ENCODE measurements at regions not wholly inside any gene's neighbourhood (a gene's known extent, or its start where the extent isn't known, plus 50 kb on each side); places are given as distances from the start of the nearest gene placed in this dataset.

DNA sequence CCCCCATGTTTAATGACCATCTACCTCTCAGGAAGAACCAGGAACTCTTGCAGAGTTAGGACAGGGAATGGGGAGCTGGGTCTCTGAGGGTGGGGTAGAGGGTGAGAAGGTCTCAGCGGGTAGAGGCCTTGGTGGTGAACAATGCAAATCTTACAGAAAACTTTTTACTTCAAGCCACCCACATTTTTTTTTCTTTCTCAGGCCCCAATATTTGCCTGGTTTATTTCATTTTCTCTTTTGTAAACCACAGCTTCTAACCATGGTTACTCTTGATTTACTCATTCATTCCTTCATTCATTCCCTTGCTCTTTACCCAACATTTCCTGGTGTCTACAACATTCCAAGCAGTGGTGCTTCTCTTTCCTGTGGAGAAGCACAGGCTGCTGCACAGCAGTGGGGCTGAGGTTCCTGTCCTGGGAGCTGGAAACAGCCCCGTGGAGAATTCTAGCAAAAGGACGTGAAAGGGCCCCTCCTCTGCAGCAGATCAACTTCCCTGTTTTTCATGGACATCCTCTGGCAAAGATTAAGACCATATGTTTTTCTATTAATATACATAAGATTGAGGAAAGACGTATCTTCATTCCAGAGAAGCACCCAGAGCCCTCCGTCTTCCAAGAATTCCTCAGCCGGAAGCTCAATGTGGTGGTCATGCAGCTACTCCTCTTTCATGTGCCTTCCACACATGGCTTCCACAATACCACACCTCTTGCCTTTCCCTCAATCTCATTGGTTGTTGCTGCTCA is 224.4 kb upstream of the SESN3 start:
- no peaks in the 10 kb centered on the region for H3K9me3 ChIP-seq (ENCODE audit: control insufficient read depth, insufficient read depth, low read depth, low read length)
- H3K4me2 ChIP-seq (ENCODE audit: extremely low read depth, insufficient read depth, low read length): no peak overlapping the region
- no peaks in the 10 kb centered on the region for H4K20me1 ChIP-seq (ENCODE audit: control insufficient read depth, extremely low read depth, insufficient read depth, low read length)
- no peaks in the 10 kb centered on the region for H3K79me2 ChIP-seq (ENCODE audit: control insufficient read depth, insufficient read depth, low read length)
- TF ChIP-seq EZH2 (IDR thresholded peaks at IDR 0.05; ENCODE audit: low read length, missing control alignments): no peak
- TF ChIP-seq, protein P1, sequence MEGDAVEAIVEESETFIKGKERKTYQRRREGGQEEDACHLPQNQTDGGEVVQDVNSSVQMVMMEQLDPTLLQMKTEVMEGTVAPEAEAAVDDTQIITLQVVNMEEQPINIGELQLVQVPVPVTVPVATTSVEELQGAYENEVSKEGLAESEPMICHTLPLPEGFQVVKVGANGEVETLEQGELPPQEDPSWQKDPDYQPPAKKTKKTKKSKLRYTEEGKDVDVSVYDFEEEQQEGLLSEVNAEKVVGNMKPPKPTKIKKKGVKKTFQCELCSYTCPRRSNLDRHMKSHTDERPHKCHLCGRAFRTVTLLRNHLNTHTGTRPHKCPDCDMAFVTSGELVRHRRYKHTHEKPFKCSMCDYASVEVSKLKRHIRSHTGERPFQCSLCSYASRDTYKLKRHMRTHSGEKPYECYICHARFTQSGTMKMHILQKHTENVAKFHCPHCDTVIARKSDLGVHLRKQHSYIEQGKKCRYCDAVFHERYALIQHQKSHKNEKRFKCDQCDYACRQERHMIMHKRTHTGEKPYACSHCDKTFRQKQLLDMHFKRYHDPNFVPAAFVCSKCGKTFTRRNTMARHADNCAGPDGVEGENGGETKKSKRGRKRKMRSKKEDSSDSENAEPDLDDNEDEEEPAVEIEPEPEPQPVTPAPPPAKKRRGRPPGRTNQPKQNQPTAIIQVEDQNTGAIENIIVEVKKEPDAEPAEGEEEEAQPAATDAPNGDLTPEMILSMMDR (conservative IDR thresholded peaks at IDR 0.05 in 1 of 2, IDR thresholded peaks at IDR 0.05 in 1 of 2; ENCODE audit: low read depth in 1 of 2, low read length in 2 of 2): no peak
- H3K27me3 ChIP-seq (ENCODE audit: control insufficient read depth, insufficient read depth, low read length): no peaks in the 10 kb centered on the region
- DNase-seq (ENCODE audit: low read depth in 2 of 2): no peak
- no peak overlapping the region for H2AFZ ChIP-seq (ENCODE audit: low read length)
- H3K36me3 ChIP-seq (ENCODE audit: control insufficient read depth, insufficient read depth, low read length): no peaks in the 10 kb centered on the region
- no peak overlapping the region for H3K9ac ChIP-seq (ENCODE audit: insufficient read depth, low read length)
- no peak overlapping the region for H3K27ac ChIP-seq (ENCODE audit: insufficient read depth, low read length)
- H3K4me3 ChIP-seq (replicated peaks in 1 of 4; ENCODE audit: control extremely low read depth in 1 of 4, insufficient read depth in 1 of 4, low read depth in 3 of 4, low read length in 4 of 4): no peak overlapping the region
- H3K4me1 ChIP-seq (ENCODE audit: control insufficient read depth, extremely low read depth, insufficient read depth, low read length): no peaks in the 10 kb centered on the region

DNA sequence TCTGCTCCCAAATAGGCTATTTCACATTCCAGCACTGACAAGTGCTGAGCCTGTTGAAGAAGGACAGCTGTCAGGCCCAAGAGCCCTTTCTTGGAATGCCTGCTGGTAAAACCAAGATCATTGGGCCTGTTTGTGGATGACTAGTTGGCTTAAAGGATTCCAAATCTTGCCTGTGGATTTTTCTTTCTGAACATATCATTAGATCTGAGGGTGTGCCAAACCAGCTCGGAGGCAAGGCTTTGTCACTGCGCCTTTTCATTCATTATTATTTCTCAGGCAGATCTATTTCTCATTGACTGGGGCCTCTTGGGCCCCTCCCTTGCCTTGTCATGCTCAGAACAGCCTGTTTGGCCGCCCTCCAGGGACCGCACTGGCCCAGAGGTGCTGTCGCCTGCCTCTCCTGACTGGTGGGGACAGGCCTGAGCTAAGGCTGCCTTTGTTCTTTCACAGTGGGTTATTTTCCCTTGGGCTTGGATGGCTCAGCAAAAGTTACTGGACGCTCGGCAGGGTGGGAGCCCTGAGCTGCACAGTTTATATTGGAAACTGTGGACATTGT is 222.7 kb upstream of the SESN3 start:
- no peaks in the 10 kb centered on the region for H3K4me1 ChIP-seq (ENCODE audit: control insufficient read depth, extremely low read depth, insufficient read depth, low read length)
- TF ChIP-seq EZH2 (IDR thresholded peaks at IDR 0.05; ENCODE audit: low read length, missing control alignments): no peak
- TF ChIP-seq, protein P1 (conservative IDR thresholded peaks at IDR 0.05 in 1 of 2, IDR thresholded peaks at IDR 0.05 in 1 of 2; ENCODE audit: low read depth in 1 of 2, low read length in 2 of 2): no peak
- H3K36me3 ChIP-seq (ENCODE audit: control insufficient read depth, insufficient read depth, low read length): no peaks in the 10 kb centered on the region
- no peaks in the 10 kb centered on the region for H3K9me3 ChIP-seq (ENCODE audit: control insufficient read depth, insufficient read depth, low read depth, low read length)
- no peak overlapping the region for H3K27ac ChIP-seq (ENCODE audit: insufficient read depth, low read length)
- no peak overlapping the region for H2AFZ ChIP-seq (ENCODE audit: low read length)
- no peak overlapping the region for H3K4me3 ChIP-seq (replicated peaks in 1 of 4; ENCODE audit: control extremely low read depth in 1 of 4, insufficient read depth in 1 of 4, low read depth in 3 of 4, low read length in 4 of 4)
- DNase-seq (ENCODE audit: low read depth in 2 of 2): peak; percentile 17 to 46
- no peaks in the 10 kb centered on the region for H3K79me2 ChIP-seq (ENCODE audit: control insufficient read depth, insufficient read depth, low read length)
- H4K20me1 ChIP-seq (ENCODE audit: control insufficient read depth, extremely low read depth, insufficient read depth, low read length): no peaks in the 10 kb centered on the region
- no peak overlapping the region for H3K4me2 ChIP-seq (ENCODE audit: extremely low read depth, insufficient read depth, low read length)
- H3K27me3 ChIP-seq (ENCODE audit: control insufficient read depth, insufficient read depth, low read length): no peaks in the 10 kb centered on the region
- no peak overlapping the region for H3K9ac ChIP-seq (ENCODE audit: insufficient read depth, low read length)

DNA sequence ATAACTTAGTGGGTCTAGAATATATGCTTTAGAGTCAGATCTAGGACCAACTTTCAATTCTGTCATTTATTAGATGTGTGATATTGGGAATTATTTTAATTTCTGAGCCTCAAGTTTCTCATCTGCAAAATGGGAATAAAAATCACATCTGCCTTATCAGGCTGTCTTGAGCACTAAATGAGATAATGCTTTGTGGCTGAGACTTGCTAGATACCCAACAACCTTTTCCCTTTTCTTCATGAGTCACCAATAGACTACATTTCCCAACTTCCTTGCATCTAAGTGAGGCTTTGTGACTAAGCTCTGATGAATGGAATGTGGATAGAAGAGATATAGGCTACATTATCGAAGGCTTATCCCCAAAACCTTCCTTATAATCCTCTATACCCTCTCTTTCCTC is 220.7 kb upstream of the SESN3 start:
- peak; percentile 70 to 87 for DNase-seq (ENCODE audit: low read depth in 2 of 2)
- Histone ChIP-seq H3K79me2 (ENCODE audit: control insufficient read depth, insufficient read depth, low read length) (no peaks in the 10 kb centered on the region), H3K27ac (ENCODE audit: insufficient read depth, low read length) (no peak overlapping the region), H3K4me3 (replicated peaks in 1 of 4; ENCODE audit: control extremely low read depth in 1 of 4, insufficient read depth in 1 of 4, low read depth in 3 of 4, low read length in 4 of 4) (no peak overlapping the region), H3K4me2 (ENCODE audit: extremely low read depth, insufficient read depth, low read length) (no peak overlapping the region), H3K9ac (ENCODE audit: insufficient read depth, low read length) (no peak overlapping the region), H2AFZ (ENCODE audit: low read length) (no peak overlapping the region), H3K27me3 (ENCODE audit: control insufficient read depth, insufficient read depth, low read length) (no peaks in the 10 kb centered on the region), H4K20me1 (ENCODE audit: control insufficient read depth, extremely low read depth, insufficient read depth, low read length) (no peaks in the 10 kb centered on the region), H3K4me1 (ENCODE audit: control insufficient read depth, extremely low read depth, insufficient read depth, low read length) (no peaks in the 10 kb centered on the region), H3K9me3 (ENCODE audit: control insufficient read depth, insufficient read depth, low read depth, low read length) (no peaks in the 10 kb centered on the region), H3K36me3 (ENCODE audit: control insufficient read depth, insufficient read depth, low read length) (no peaks in the 10 kb centered on the region)
- TF ChIP-seq, protein P1 (conservative IDR thresholded peaks at IDR 0.05 in 1 of 2, IDR thresholded peaks at IDR 0.05 in 1 of 2; ENCODE audit: low read depth in 1 of 2, low read length in 2 of 2): no peak
- no peak for TF ChIP-seq EZH2 (IDR thresholded peaks at IDR 0.05; ENCODE audit: low read length, missing control alignments)
